Dedifferentiated amniotic fluid mesenchymal stem cell (primary cell): ENCODE measurements at regions not wholly inside any gene's neighbourhood (a gene's known extent, or its start where the extent isn't known, plus 50 kb on each side); places are given as distances from the start of the nearest gene placed in this dataset.

Source experiments
- DNase-seq: peaks from one replicate; pipeline ENCODE4 v3.0.0-alpha.2; 2016; ENCODE audit errors: extremely low spot score

- DNase-seq: no peak
Measured at GRCh38 chr5:53416144-53416738, 64.2 kb upstream of the FST start.

DNA sequence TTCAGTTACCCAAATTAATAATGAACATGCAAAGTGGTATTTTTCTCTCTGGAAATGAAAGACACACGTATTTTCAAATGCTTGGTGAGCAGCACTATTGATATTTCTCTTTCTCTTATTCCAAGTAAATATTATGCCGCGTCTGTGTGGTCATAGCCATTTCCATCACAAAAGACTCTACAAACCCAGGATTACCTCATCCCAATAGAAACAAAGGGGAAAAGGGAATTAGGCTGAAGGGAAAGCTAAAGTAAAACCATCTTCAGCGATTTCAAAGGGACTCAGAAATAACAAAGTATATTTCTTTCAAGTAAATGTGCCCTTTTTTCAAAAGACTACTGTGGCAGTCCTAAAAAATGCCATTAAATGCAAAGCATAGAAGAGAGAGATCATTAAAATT is 62.0 kb upstream of the FST start:
- DNase-seq: no peak

DNA sequence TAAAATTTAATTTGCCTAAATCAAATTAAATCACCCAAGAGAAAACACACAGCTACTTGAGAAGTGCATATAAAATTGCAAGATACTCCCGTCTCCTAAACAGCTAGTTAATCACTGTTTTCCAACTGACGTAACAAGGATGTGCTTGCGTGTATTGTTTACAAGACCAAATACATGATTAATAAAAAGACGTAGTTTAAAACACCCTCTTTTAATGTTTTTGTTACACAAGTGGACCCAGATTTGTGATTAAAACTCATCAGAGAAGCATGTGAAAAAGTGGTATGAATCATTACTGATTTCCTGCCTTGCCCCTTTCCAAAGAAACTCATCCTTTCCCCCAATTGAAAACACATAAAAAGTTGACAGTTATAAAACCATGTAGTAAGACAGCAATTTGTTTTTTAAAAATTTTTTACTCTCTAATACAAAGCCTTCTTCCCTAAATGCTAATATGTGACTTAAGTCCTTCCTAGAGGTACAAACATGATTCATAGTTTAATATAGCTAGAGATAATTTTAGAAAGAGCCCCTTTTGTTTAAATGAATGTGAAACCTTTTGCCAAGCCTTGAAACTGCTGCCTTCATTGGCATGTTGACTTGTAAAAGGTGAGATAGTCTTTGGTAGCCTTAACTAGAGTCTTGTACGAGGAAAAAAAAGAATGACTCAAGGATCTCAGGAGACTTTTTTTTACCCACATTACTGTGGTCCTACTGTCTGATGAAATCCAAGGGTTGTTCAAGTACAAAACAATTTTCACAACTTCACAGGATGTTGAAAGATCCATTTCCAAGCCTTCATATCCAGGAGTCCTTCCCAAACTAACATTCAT is 61.4 kb upstream of the FST start:
- DNase-seq: peak; percentile 66

DNA sequence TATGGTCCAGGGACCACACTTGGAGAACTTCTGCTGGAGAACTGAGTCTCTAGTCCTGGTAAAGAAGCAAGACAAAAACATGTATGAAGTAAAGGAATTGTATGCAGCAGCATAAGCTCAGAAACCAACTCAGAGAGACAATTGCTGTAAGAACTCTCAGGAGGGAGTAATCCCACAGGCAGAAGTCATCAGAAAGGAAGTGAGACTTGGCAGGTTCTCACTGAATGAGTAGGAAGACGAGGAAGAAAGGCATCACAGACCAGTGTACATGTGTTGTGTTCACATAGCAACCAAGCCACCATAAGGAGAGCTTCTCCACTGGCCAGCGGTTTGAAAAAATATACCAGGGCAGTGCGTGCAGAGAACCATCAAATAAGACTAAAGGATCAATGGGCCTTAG is 57.9 kb upstream of the FST start:
- no peak for DNase-seq

DNA sequence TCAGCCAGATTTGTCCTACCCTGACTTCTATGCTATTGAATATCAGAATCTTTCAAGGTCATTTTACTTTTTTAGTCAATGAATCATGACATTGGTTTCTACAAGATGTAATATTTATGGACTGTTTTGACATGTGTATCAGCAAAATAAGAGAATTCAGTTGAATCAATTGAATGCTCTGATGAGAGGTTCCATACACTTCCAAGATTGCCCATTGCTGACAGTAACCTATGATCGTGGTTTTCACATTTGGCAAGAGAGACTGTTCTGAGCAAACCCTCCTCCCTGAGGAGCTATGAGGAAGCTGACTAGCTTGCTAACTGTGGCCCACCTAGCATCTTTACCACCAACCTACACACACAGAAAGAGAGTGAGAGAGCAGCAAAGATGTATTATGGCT is 56.7 kb upstream of the FST start:
- no peak for DNase-seq

DNA sequence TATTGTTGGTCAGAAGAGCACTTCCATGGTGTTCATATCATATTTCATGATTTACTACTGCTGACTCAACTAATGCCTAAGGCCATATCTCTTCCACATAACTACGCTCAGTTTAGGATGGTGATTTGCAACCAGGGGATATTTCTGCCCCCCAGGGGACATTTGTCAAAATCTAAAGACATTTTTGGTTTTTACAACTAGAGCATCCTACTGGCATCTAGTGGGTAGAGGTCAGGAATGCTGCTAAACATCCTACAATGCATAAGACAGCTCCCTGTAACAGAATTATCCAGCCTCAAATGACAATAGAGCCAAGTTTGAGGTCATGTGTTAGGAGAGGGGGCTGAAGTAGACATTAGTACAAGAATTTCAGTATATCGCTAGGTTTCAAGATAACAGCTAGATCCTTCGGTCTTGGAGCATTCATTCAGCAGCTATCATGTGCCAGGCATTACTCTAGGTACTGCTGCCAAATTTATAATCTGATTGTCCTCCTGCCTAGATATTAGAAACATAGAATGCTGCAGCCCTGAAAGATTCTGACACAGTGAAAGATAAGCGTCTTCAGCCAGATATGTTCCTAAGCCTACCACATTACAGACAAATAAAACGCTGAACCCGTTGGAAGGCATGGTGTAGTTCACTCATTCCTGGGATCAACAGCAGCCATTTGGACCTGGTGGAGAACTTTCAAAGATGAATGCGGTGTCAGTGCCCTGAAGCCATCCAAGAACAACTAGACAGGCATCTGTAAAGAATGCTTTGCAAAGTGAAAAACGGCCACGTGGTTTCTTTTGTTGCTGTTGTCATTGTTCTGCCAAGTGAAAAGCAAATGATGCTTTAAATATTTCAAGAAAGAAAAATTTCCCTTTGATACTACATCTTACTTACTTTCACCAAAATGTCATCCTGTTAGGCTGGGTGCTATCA is 55.5 kb upstream of the FST start:
- no peak for DNase-seq

DNA sequence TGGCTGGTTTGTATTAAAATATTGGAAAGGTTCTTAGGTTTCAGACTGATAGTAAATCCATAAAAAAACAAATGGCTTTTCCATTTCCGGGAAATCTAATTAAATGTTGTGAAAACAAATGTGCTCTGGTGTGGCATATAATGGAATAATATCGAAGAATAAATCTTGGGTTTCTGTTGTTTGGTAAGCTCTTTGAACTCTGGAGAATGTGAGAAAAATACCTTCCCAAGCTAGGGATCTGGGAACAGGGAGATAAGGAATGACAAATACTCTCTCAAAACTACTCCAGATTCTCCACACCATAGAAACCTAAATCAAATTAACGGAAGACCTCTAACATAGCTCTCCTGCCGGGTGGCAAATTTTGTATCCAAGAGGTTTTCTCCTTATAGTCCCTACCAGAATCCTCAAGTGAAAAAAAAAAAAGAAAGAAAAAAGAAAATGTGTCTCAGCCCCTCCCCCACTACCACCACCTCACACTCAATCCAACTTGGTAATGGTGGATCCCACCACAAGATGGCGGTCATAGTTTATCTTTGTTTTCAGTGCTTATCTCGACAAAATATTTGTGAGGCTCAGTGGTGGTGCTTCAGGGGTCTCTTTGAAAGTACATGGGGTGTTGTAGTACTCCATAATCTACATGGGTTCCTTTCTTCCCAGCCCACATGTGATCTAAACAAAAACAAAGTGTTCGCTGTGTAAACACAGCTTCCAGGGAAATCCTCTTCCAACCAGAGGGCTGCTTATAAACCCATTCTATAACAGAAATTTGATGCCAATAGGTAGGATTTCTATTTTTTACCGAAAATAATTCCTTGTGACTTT is 54.5 kb upstream of the FST start:
- no peak for DNase-seq

DNA sequence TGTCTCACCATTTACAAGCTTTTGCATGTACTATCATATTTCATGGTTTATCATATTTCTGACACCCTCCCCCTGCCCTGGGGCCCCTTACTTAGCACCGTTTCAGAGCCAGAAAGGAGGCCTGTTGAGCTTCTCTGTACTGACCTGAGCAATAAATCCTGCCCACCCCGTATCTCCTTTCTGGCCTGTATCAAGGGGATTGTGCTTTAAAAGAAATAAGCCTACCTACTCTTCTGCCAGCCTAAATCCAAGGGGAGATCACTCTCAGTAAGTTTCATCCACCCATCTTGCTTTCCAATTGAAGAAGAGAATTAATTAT is 54.0 kb upstream of the FST start:
- DNase-seq: no peak

DNA sequence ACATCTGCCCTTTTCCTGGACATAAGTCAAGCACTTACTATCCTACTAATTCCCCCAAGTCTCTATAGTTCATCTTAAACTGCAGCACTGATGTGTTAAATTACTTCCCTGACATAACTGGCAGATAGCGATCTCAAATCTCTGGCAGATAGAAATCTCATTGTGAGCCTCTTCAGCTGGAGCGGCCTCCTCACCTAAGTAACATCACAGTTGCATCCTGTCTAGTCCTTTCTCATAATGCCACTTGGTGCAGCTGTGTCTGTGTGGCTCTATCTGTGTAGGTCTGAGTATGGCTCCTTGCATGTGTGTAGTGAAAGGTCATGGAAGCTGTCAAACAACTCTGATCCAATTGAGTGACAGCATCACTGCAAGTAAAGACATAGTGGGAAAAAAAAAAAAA is 53.6 kb upstream of the FST start:
- no peak for DNase-seq

DNA sequence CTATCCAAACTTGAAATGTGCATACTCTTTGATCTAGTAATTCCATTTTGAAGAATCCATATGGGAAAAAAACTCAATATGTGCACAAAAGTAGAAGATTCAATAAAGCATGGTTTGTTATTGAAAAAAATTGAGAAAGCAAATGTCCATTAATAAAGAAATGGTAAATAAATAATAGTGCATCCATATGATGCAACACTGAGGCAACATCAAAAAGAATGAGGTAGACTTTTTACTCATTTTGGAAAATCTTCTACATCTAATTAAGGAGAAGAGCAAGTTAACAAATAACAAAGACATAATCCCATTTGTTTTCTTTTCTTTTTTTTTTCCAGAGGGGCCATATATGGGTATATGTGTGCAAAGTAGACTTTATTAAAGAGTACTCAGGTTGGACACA is 52.5 kb upstream of the FST start:
- DNase-seq: no peak

DNA sequence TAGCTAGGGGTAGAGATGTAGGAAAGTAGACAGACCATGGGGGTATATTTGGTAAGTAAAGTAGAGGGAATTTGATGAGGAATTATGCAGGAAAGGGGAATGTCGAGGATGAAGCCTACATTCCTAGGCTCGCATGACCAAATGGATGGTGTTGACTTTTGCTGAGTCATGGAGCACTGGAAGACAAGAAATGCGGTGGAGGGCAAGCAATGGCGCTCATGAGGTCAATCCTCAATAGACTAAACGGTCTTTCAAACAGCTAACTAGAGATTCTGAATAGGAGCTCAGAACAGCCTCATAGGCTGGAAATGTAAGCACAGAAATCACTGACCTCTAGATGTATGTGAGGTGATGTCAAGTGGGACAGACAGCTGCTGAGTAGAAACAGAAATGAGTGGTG is 50.7 kb upstream of the FST start:
- no peak for DNase-seq

DNA sequence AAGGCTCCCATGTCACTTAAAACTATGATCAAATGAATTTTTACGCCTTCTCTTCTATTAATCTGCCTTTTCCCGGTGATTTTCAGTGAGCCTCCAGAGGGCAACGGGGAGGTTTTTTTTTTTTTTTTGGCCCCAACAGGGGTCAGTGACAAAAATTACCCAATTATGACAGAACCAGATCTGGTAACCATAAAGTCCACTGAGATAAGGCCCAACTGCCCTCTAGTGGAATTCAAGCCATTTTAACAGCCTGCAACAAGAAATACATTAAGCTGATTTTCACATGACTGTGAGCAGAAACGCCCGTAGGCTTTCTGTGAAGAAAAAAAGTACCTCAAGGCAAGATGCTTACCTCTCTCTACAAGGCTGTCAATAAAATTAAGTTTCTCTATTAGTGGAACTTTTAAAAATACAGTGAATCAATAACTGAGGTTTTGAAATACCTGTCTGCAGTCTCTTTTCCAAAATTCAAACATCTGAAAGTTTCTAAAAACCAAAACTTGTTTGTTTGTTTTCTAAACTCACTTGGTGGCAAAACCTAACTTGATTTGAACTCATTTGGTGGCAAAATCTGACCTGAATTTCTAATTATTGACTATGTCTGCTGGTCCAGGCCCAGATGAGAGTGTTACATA is 49.7 kb upstream of the FST start:
- peak; percentile 70 for DNase-seq
